Left hindlimb (tissue), 1 donor: ENCODE measurements at regions not wholly inside any gene's neighbourhood (a gene's known extent, or its start where the extent isn't known, plus 50 kb on each side); places are given as distances from the start of the nearest gene placed in this dataset.

Experiments used
- DNase-seq: peaks from one replicate; pipeline ENCODE4 v3.0.0-alpha.2; 2018

- DNase-seq = no peak
Measured at GRCh38 chr2:121118951-121119350, 166.1 kb downstream of the TFCP2L1 start.

- DNase-seq = no peak
Measured at GRCh38 chr2:121120411-121120810, 164.6 kb downstream of the TFCP2L1 start.

- no peak for DNase-seq
Measured at GRCh38 chr2:121120991-121121390, 164.0 kb downstream of the TFCP2L1 start.

- no peak for DNase-seq
Measured at GRCh38 chr2:121121661-121122060, 163.3 kb downstream of the TFCP2L1 start.

GRCh38 chr2:121123268-121123667 is 161.7 kb downstream of the TFCP2L1 start:
- no peak for DNase-seq

- no peak for DNase-seq
Measured at GRCh38 chr2:121124330-121124729, 160.7 kb downstream of the TFCP2L1 start.

- no peak for DNase-seq
Measured at GRCh38 chr2:121125350-121125749, 159.7 kb downstream of the TFCP2L1 start.

- no peak for DNase-seq
Measured at GRCh38 chr2:121128741-121129659, 156.0 kb downstream of the TFCP2L1 start.

- no peak for DNase-seq
Measured at GRCh38 chr2:121129692-121130091, 155.3 kb downstream of the TFCP2L1 start.

GRCh38 chr2:121130301-121130850 is 154.6 kb downstream of the TFCP2L1 start:
- DNase-seq = no peak

GRCh38 chr2:121131375-121131774 is 153.6 kb downstream of the TFCP2L1 start:
- DNase-seq = no peak

GRCh38 chr2:121132054-121132761 is 152.8 kb downstream of the TFCP2L1 start:
- no peak for DNase-seq

GRCh38 chr2:121132762-121133107 is 152.3 kb downstream of the TFCP2L1 start:
- no peak for DNase-seq

- no peak for DNase-seq
Measured at GRCh38 chr2:121133551-121134319, 151.3 kb downstream of the TFCP2L1 start.

GRCh38 chr2:121134728-121135127 is 150.3 kb downstream of the TFCP2L1 start:
- no peak for DNase-seq

GRCh38 chr2:121135168-121135853 is 149.7 kb downstream of the TFCP2L1 start:
- no peak for DNase-seq

GRCh38 chr2:121136323-121136722 is 148.7 kb downstream of the TFCP2L1 start:
- no peak for DNase-seq

- no peak for DNase-seq
Measured at GRCh38 chr2:121137571-121137970, 147.4 kb downstream of the TFCP2L1 start.

- no peak for DNase-seq
Measured at GRCh38 chr2:121140734-121141133, 144.3 kb downstream of the TFCP2L1 start.

- DNase-seq = no peak
Measured at GRCh38 chr2:121142452-121142851, 142.6 kb downstream of the TFCP2L1 start.

GRCh38 chr2:121144111-121144510 is 140.9 kb downstream of the TFCP2L1 start:
- DNase-seq = no peak

- DNase-seq = no peak
Measured at GRCh38 chr2:121146630-121147029, 138.4 kb downstream of the TFCP2L1 start.
